DMS153 treated with DMSO at 0.1 percent for 48 hours (cell line): ENCODE measurements at regions not wholly inside any gene's neighbourhood (a gene's known extent, or its start where the extent isn't known, plus 50 kb on each side); places are given as distances from the start of the nearest gene placed in this dataset.
A peak's percentile ranks its signal among the peaks of the same experiment; 100 is the strongest.
"Not testable (repeated sequence)": the region's sequence is repeated elsewhere in the genome, so short reads cannot be mapped to it uniquely, and the experiment has no call there.

Experiments
- DNase-seq: peaks from one replicate; lab custom pipeline; 2025; ENCODE audit not compliant: unreplicated experiment; lab: John Stamatoyannopoulos, UW

GRCh38 chr10:91002656-91003055 is 81.8 kb upstream of the ANKRD1 start:
- no peak for DNase-seq

GRCh38 chr10:91003379-91003778 is 82.5 kb upstream of the ANKRD1 start:
- not testable (repeated sequence) for DNase-seq

GRCh38 chr10:91005276-91005675 is 84.4 kb upstream of the ANKRD1 start:
- not testable (repeated sequence) for DNase-seq

- peak; percentile 67 for DNase-seq
These were observed 85.3 kb upstream of the ANKRD1 start for GRCh38 chr10:91006001-91006751.

GRCh38 chr10:91006752-91007346 is 86.0 kb upstream of the ANKRD1 start:
- DNase-seq: peak; percentile 8

GRCh38 chr10:91007655-91008054 is 86.8 kb upstream of the ANKRD1 start:
- no peak for DNase-seq

GRCh38 chr10:91009121-91009520 is 88.2 kb upstream of the ANKRD1 start:
- DNase-seq: no peak

GRCh38 chr10:91010952-91011351 is 90.1 kb upstream of the ANKRD1 start:
- no peak for DNase-seq

GRCh38 chr10:91012502-91012901 is 91.6 kb upstream of the ANKRD1 start:
- DNase-seq: no peak

- DNase-seq: no peak
These were observed 93.1 kb upstream of the ANKRD1 start for GRCh38 chr10:91013985-91014384.

GRCh38 chr10:91017198-91017597 is 96.3 kb upstream of the ANKRD1 start:
- no peak for DNase-seq

GRCh38 chr10:91021901-91022300 is 101.0 kb upstream of the ANKRD1 start:
- no peak for DNase-seq

GRCh38 chr10:91022390-91022789 is 101.5 kb upstream of the ANKRD1 start:
- DNase-seq: no peak

- DNase-seq: no peak
These were observed 102.2 kb upstream of the ANKRD1 start for GRCh38 chr10:91022924-91023699.

GRCh38 chr10:91023700-91024398 is 103.0 kb upstream of the ANKRD1 start:
- no peak for DNase-seq

GRCh38 chr10:91024541-91024940 is 103.7 kb upstream of the ANKRD1 start:
- no peak for DNase-seq

GRCh38 chr10:91032611-91033206 is 111.8 kb upstream of the ANKRD1 start:
- DNase-seq: no peak

- no peak for DNase-seq
These were observed 112.5 kb upstream of the ANKRD1 start for GRCh38 chr10:91033324-91033950.

GRCh38 chr10:91034042-91034441 is 113.2 kb upstream of the ANKRD1 start:
- no peak for DNase-seq

- peak; percentile 56 for DNase-seq
These were observed 113.7 kb upstream of the ANKRD1 start for GRCh38 chr10:91034494-91035159.
